CD14-positive monocyte (primary cell): ENCODE measurements at regions not wholly inside any gene's neighbourhood (a gene's known extent, or its start where the extent isn't known, plus 50 kb on each side); places are given as distances from the start of the nearest gene placed in this dataset.
"Not testable (repeated sequence)": the region's sequence is repeated elsewhere in the genome, so short reads cannot be mapped to it uniquely, and the experiment has no call there.

Experiments
- DNase-seq, 3 donors: peaks; one replicate each; pipeline ENCODE4 v3.0.0-alpha.2; 2011 to 2022
- H2AFZ ChIP-seq: 2 replicates; pipeline ENCODE4 v1.6.0; 2012; ENCODE audit warnings: mild to moderate bottlenecking, low read depth, low read length, inconsistent platforms; ENCODE audit not compliant: insufficient read depth, poor library complexity, severe bottlenecking
- H3K27ac ChIP-seq, 2 donors: 1 replicate in 1 of 2; 2 replicates in 1 of 2; pipeline ENCODE4 v1.5.1; 2012 to 2013; ENCODE audit warnings: low read length in 2 of 2, control low read depth in 1 of 2, inconsistent platforms in 1 of 2, low read depth in 1 of 2, mild to moderate bottlenecking in 1 of 2
- H3K27me3 ChIP-seq, 2 donors: one replicate each; pipeline versions ENCODE4 v1.6.0 to v1.6.1; 2011 to 2013; ENCODE audit warnings: low read length in 2 of 2; ENCODE audit not compliant: control insufficient read depth in 2 of 2, insufficient read depth in 2 of 2
- H3K36me3 ChIP-seq, 2 donors: replicated peaks in 1 of 2; 1 replicate in 1 of 2; 2 replicates in 1 of 2; pipeline versions ENCODE4 v1.5.1 to v1.6.1; 2012 to 2013; ENCODE audit warnings: low read length in 2 of 2, control low read depth in 1 of 2, inconsistent platforms in 1 of 2, mild to moderate bottlenecking in 1 of 2; ENCODE audit not compliant: insufficient read depth in 2 of 2, control insufficient read depth in 1 of 2
- H3K4me1 ChIP-seq, 2 donors: 1 replicate in 1 of 2; 2 replicates in 1 of 2; pipeline versions ENCODE4 v1.5.1 to v1.6.1; 2012 to 2013; ENCODE audit warnings: low read length in 2 of 2, control low read depth in 1 of 2, inconsistent platforms in 1 of 2, mild to moderate bottlenecking in 1 of 2, moderate library complexity in 1 of 2; ENCODE audit not compliant: insufficient read depth in 2 of 2, control insufficient read depth in 1 of 2
- H3K4me2 ChIP-seq: replicated peaks from 2 replicates; pipeline ENCODE3; 2012; ENCODE audit warnings: low read length, moderate library complexity, mild to moderate bottlenecking; ENCODE audit not compliant: poor library complexity, severe bottlenecking; ENCODE audit errors: extremely low read depth
- H3K4me3 ChIP-seq, 3 experiments: fragments of 200-600 bp in 1 of 3; sonication (generic) in 1 of 3; replicated peaks in 1 of 3; 1 replicate in 2 of 3; 2 replicates in 1 of 3; pipeline ENCODE4 v1.5.1; 2011 to 2013; ENCODE audit warnings: low read length in 3 of 3, mild to moderate bottlenecking in 3 of 3, control low read depth in 2 of 3, low read depth in 2 of 3, inconsistent platforms in 1 of 3, moderate library complexity in 1 of 3
- H3K79me2 ChIP-seq: 2 replicates; pipeline ENCODE4 v1.6.0; 2012; ENCODE audit warnings: mild to moderate bottlenecking, control low read depth, inconsistent platforms, low read length, moderate library complexity; ENCODE audit not compliant: insufficient read depth
- H3K9ac ChIP-seq: 2 replicates; pipeline ENCODE4 v1.6.0; 2017; ENCODE audit warnings: low read length, mild to moderate bottlenecking; ENCODE audit not compliant: insufficient read depth, poor library complexity, severe bottlenecking
- H3K9me3 ChIP-seq, 2 donors: replicated peaks in 1 of 2; 1 replicate in 1 of 2; 2 replicates in 1 of 2; pipeline versions ENCODE4 v1.5.1 to v1.6.1; 2012 to 2013; ENCODE audit warnings: low read length in 2 of 2, control low read depth in 1 of 2; ENCODE audit not compliant: control insufficient read depth in 1 of 2, insufficient read depth in 1 of 2
- H4K20me1 ChIP-seq: 2 replicates; pipeline ENCODE4 v1.6.0; 2012; ENCODE audit warnings: mild to moderate bottlenecking, low read length, control low read depth, moderate library complexity; ENCODE audit not compliant: insufficient read depth
- H3K27ac Mint-ChIP-seq, 7 donors: one replicate each; pipeline ENCODE4 v1.8.0; 2020; ENCODE audit warnings: mild to moderate bottlenecking in 7 of 7, mixed read lengths in 7 of 7, moderate library complexity in 6 of 7, inconsistent platforms in 2 of 7
- H3K27me3 Mint-ChIP-seq, 3 donors: one replicate each; pipeline ENCODE4 v1.8.0; 2021 to 2022; ENCODE audit warnings: low read depth in 3 of 3, mild to moderate bottlenecking in 3 of 3, mixed read lengths in 3 of 3, moderate library complexity in 3 of 3, inconsistent platforms in 1 of 3
- H3K36me3 Mint-ChIP-seq, 2 donors: one replicate each; pipeline ENCODE4 v1.8.0; 2020; ENCODE audit warnings: mixed read lengths in 2 of 2, inconsistent platforms in 1 of 2, mild to moderate bottlenecking in 1 of 2
- H3K4me1 Mint-ChIP-seq: one replicate; pipeline ENCODE4 v1.8.0; 2020; ENCODE audit warnings: mild to moderate bottlenecking, mixed read lengths
- H3K4me3 Mint-ChIP-seq, 2 donors: one replicate each; pipeline ENCODE4 v1.8.0; 2020; ENCODE audit warnings: mild to moderate bottlenecking in 2 of 2, mixed read lengths in 2 of 2, moderate library complexity in 1 of 2
- H3K9me3 Mint-ChIP-seq, 7 donors: one replicate each; pipeline ENCODE4 v1.8.0; 2020 to 2022; ENCODE audit warnings: mixed read lengths in 7 of 7, mild to moderate bottlenecking in 6 of 7, moderate library complexity in 6 of 7, inconsistent platforms in 2 of 7
- WGBS: methylation state at CpG from one replicate; pipeline ENCODE4 v1.1.5; 2013; ENCODE audit warnings: missing lambda C conversion rate; ENCODE audit not compliant: insufficient coverage; 5-methylcytosine and 5-hydroxymethylcytosine counted together
- intact Hi-C, 2 donors: fragments of 100-400 bp; cut with micrococcal nuclease; formaldehyde crosslinking; loops; one replicate each; pipeline versions ENCODE4 v1.15.0 to v1.15.1; 2023

DNA sequence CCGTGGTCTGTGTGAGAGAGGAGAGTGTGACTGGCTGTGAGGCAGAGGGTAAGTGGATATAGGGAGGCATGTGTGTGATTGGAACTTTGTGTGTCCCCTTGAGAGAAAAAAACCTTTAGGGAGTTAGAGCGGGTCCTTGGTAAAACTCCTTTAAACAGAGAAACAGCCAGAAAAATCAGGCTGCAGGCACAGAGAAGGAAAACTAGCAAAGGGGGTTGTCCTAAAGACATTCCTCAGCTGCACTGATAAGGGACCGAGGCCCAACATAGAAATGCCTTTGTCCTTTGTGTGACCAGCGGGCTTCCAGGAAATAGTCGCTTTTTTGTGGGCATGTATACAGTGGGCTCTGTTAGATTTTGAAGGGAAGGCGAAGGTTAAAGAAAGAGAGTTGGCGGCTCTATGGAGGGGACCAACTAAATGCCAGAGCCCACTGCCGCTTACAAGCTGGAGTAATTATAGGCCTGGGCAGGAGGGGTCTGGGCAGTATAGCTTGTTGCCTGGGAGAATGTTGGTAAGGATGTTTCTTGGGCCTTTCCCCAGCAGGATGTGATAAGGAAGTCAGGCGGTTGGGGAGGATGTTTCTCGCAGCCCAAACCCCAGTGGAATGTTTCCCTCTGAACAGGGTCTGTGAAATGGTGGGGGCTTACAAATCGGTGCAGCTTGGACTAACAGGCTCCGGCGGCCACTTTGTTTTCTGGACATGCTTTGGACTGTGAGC, 313.7 kb upstream of the ZNF337 start:
- H4K20me1 ChIP-seq, H3K79me2 ChIP-seq, H3K4me1 ChIP-seq, H3K9me3 ChIP-seq, H3K4me2 ChIP-seq, intact Hi-C loops, H3K9me3 Mint-ChIP-seq, H3K36me3 ChIP-seq, H3K36me3 Mint-ChIP-seq, H3K27me3 Mint-ChIP-seq, H3K27me3 ChIP-seq, DNase-seq: not testable (repeated sequence)
- Histone ChIP-seq H3K9ac (peak overlapping the region; percentile 56), H3K27ac (peak overlapping the region; percentile 71 to 74), H2AFZ (peak overlapping the region; percentile 68), H3K4me3 (peak overlapping the region; percentile 44 to 72 (median 57))
- H3K4me1 Mint-ChIP-seq, result peaks cover 16% of the 10 kb centered on the region
- peak overlapping the region; percentile 92 to 99 for H3K4me3 Mint-ChIP-seq
- WGBS, result 23% methylated on average over 4 of the region's 13 CpGs
- peak overlapping the region; percentile 87 to 98 (median 91) for H3K27ac Mint-ChIP-seq

- H3K27ac ChIP-seq, result peak overlapping the region; percentile 71 to 74
- H3K36me3 Mint-ChIP-seq, result not testable (repeated sequence)
Observed at GRCh38 chr20:26009402-26010223, 313.0 kb upstream of the ZNF337 start.

DNA sequence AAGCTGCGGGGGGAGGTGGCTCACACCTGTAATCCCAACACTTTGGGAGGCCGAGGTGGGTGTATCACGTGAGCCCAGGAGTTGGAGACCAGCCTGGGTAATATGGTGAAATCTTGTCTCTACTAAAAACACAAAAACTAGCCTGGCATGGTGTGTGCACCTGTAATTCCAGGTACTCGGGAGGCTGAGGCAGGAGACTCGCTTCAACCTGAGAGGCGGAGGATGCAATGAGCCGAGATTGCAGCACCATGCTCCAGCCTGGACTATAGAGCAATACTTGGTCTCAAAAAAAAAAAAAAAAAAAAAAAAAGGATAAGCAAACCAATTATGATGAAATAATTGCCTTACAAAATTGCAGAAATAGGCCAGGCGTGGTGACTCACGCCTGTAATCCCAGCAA, 311.4 kb upstream of the ZNF337 start:
- not testable (repeated sequence) for H3K4me3 Mint-ChIP-seq

More at GRCh38 chr20:26009402-26010223, 313.0 kb upstream of the ZNF337 start:
- peak overlapping the region; percentile 68 for H2AFZ ChIP-seq
- DNase-seq, result peak; percentile 53 to 78 (median 74)
- Mint-ChIP-seq H3K4me3 (peak overlapping the region; percentile 92 to 99), H3K27ac (peak overlapping the region; percentile 87 to 98 (median 91)), H3K4me1 (peaks cover 16% of the 10 kb centered on the region)
- H3K79me2 ChIP-seq, H3K27me3 Mint-ChIP-seq, H4K20me1 ChIP-seq, H3K27me3 ChIP-seq, H3K4me1 ChIP-seq, intact Hi-C loops, H3K36me3 ChIP-seq, H3K9me3 ChIP-seq, H3K9me3 Mint-ChIP-seq: not testable (repeated sequence)
- peak overlapping the region; percentile 56 for H3K9ac ChIP-seq
- peak overlapping the region; percentile 44 to 72 (median 57) for H3K4me3 ChIP-seq
- peak overlapping the region; percentile 19 for H3K4me2 ChIP-seq
- 9% methylated on average over 22 of the region's 39 CpGs for WGBS

DNA sequence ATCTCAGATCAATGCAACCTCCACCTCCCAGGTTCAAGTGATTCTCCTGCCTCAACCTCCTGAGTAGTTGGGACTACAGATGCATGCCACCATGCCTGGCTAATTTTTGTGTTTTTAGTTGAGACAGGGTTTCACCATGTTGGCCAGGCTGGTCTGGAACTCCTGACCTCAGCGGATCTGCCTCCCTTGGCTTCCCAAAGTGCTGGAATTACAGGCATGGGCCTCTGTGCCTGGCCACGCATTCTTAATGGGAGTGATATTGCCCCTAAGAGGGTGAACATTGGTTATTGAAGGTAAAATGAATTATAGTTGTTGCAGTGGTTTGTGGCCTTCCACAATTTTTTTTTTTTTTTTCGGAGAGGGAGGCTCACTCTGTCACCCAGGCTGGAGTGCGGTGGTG, 309.5 kb upstream of the ZNF337 start:
- H3K4me2 ChIP-seq, H3K4me3 Mint-ChIP-seq, DNase-seq, H3K4me1 ChIP-seq, H3K36me3 ChIP-seq, H3K27me3 Mint-ChIP-seq, H3K27me3 ChIP-seq, intact Hi-C loops, H3K27ac ChIP-seq, H3K27ac Mint-ChIP-seq, H3K9me3 ChIP-seq, H3K36me3 Mint-ChIP-seq, H3K79me2 ChIP-seq, H3K4me3 ChIP-seq, H3K9me3 Mint-ChIP-seq, H3K9ac ChIP-seq, H2AFZ ChIP-seq, H4K20me1 ChIP-seq: not testable (repeated sequence)
- 100% methylated on average over 2 of the region's 4 CpGs for WGBS
- peaks cover 16% of the 10 kb centered on the region for H3K4me1 Mint-ChIP-seq

More for the DNA sequence above, 311.4 kb upstream of the ZNF337 start:
- H3K9me3 ChIP-seq, H3K4me1 ChIP-seq, intact Hi-C loops, H3K9me3 Mint-ChIP-seq, H3K27me3 Mint-ChIP-seq, H3K36me3 Mint-ChIP-seq, H3K9ac ChIP-seq, H2AFZ ChIP-seq, H3K27me3 ChIP-seq, H3K4me3 ChIP-seq, H3K79me2 ChIP-seq, H3K27ac ChIP-seq, H3K4me2 ChIP-seq, H4K20me1 ChIP-seq, H3K36me3 ChIP-seq: not testable (repeated sequence)
- peak; percentile 6 to 29 (median 26) for DNase-seq
- Mint-ChIP-seq H3K27ac (peak overlapping the region in 2 of 7 donors; percentile 25 to 49), H3K4me1 (peaks cover 16% of the 10 kb centered on the region)
- WGBS, result 0% methylated on average over 2 of the region's 9 CpGs
